ENCODE measurements at regions not wholly inside any gene's neighbourhood (a gene's known extent, or its start where the extent isn't known, plus 50 kb on each side); places are given as distances from the start of the nearest gene placed in this dataset.
A peak's percentile ranks its signal among the peaks of the same experiment; 100 is the strongest.

- Histone ChIP-seq H3K9me2 (replicated peaks; ENCODE audit: low read depth, low read length) (no peaks in the 10 kb centered on the region), H3K36me3 (ENCODE audit: insufficient read depth, low read length) (no peaks in the 10 kb centered on the region), H3K9ac (ENCODE audit: low read depth, low read length, poor library complexity, severe bottlenecking) (no peak overlapping the region), H3K4me2 (ENCODE audit: low read depth, low read length, poor library complexity, severe bottlenecking) (no peak overlapping the region), H4K20me1 (ENCODE audit: insufficient read depth, low read length, poor library complexity, severe bottlenecking) (no peaks in the 10 kb centered on the region), H3K79me2 (ENCODE audit: insufficient read depth, low read length) (no peaks in the 10 kb centered on the region), H3K9me3 (ENCODE audit: insufficient read depth, low read depth, low read length) (no peaks in the 10 kb centered on the region), H3F3A (ENCODE audit: low read depth) (no peaks in the 10 kb centered on the region), H2AFZ (ENCODE audit: low read length) (peak overlapping the region; percentile 73), H3K4me3 (ENCODE audit: low read length, poor library complexity, severe bottlenecking) (no peak overlapping the region), H3K4me1 (ENCODE audit: insufficient read depth, low read length, poor library complexity, severe bottlenecking) (peaks cover 28% of the 10 kb centered on the region), H3K27me3 (ENCODE audit: insufficient read depth, low read length, poor library complexity, severe bottlenecking) (no peaks in the 10 kb centered on the region)
- no peak for TF ChIP-seq EZH2phosphoT487 (IDR thresholded peaks at IDR 0.05; ENCODE audit: borderline replicate concordance)
- no peak for TF ChIP-seq CTCF (conservative IDR thresholded peaks at IDR 0.05; ENCODE audit: low read length)
These were observed 217.3 kb upstream of the CRY1 start for GRCh38 chr12:107310621-107311020.

- H4K20me1 ChIP-seq (ENCODE audit: insufficient read depth, low read length, poor library complexity, severe bottlenecking) = no peaks in the 10 kb centered on the region
- no peak overlapping the region for H3K9ac ChIP-seq (ENCODE audit: low read depth, low read length, poor library complexity, severe bottlenecking)
- no peaks in the 10 kb centered on the region for H3K36me3 ChIP-seq (ENCODE audit: insufficient read depth, low read length)
- peaks cover 28% of the 10 kb centered on the region for H3K4me1 ChIP-seq (ENCODE audit: insufficient read depth, low read length, poor library complexity, severe bottlenecking)
- H3K4me2 ChIP-seq (ENCODE audit: low read depth, low read length, poor library complexity, severe bottlenecking) = no peak overlapping the region
- H3K27me3 ChIP-seq (ENCODE audit: insufficient read depth, low read length, poor library complexity, severe bottlenecking) = no peaks in the 10 kb centered on the region
- no peak overlapping the region for H2AFZ ChIP-seq (ENCODE audit: low read length)
- no peaks in the 10 kb centered on the region for H3K79me2 ChIP-seq (ENCODE audit: insufficient read depth, low read length)
- TF ChIP-seq EZH2phosphoT487 (IDR thresholded peaks at IDR 0.05; ENCODE audit: borderline replicate concordance) = no peak
- no peak for TF ChIP-seq CTCF (conservative IDR thresholded peaks at IDR 0.05; ENCODE audit: low read length)
- H3F3A ChIP-seq (ENCODE audit: low read depth) = no peaks in the 10 kb centered on the region
- no peak overlapping the region for H3K4me3 ChIP-seq (ENCODE audit: low read length, poor library complexity, severe bottlenecking)
- H3K9me2 ChIP-seq (replicated peaks; ENCODE audit: low read depth, low read length) = no peaks in the 10 kb centered on the region
- no peaks in the 10 kb centered on the region for H3K9me3 ChIP-seq (ENCODE audit: insufficient read depth, low read depth, low read length)
These were observed 218.3 kb upstream of the CRY1 start for GRCh38 chr12:107311682-107312081.

- peak overlapping the region; percentile 72 for H2AFZ ChIP-seq (ENCODE audit: low read length)
- H3K4me1 ChIP-seq (ENCODE audit: insufficient read depth, low read length, poor library complexity, severe bottlenecking) = peaks cover 29% of the 10 kb centered on the region
- H3K79me2 ChIP-seq (ENCODE audit: insufficient read depth, low read length) = peaks cover 15% of the 10 kb centered on the region
- TF ChIP-seq CTCF (conservative IDR thresholded peaks at IDR 0.05; ENCODE audit: low read length) (peak; percentile 45), EZH2phosphoT487 (IDR thresholded peaks at IDR 0.05; ENCODE audit: borderline replicate concordance) (no peak)
- no peaks in the 10 kb centered on the region for H3K9me3 ChIP-seq (ENCODE audit: insufficient read depth, low read depth, low read length)
- H3K4me3 ChIP-seq (ENCODE audit: low read length, poor library complexity, severe bottlenecking) = peak overlapping the region; percentile 80
- no peaks in the 10 kb centered on the region for H3K27me3 ChIP-seq (ENCODE audit: insufficient read depth, low read length, poor library complexity, severe bottlenecking)
- no peaks in the 10 kb centered on the region for H3F3A ChIP-seq (ENCODE audit: low read depth)
- no peaks in the 10 kb centered on the region for H3K9me2 ChIP-seq (replicated peaks; ENCODE audit: low read depth, low read length)
- H4K20me1 ChIP-seq (ENCODE audit: insufficient read depth, low read length, poor library complexity, severe bottlenecking) = no peaks in the 10 kb centered on the region
- peak overlapping the region; percentile 97 for H3K4me2 ChIP-seq (ENCODE audit: low read depth, low read length, poor library complexity, severe bottlenecking)
- no peaks in the 10 kb centered on the region for H3K36me3 ChIP-seq (ENCODE audit: insufficient read depth, low read length)
- H3K9ac ChIP-seq (ENCODE audit: low read depth, low read length, poor library complexity, severe bottlenecking) = peak overlapping the region; percentile 75
These were observed 224.6 kb upstream of the CRY1 start for GRCh38 chr12:107317751-107318555.
